ENCODE measurements at regions not wholly inside any gene's neighbourhood (a gene's known extent, or its start where the extent isn't known, plus 50 kb on each side); places are given as distances from the start of the nearest gene placed in this dataset.

DNA sequence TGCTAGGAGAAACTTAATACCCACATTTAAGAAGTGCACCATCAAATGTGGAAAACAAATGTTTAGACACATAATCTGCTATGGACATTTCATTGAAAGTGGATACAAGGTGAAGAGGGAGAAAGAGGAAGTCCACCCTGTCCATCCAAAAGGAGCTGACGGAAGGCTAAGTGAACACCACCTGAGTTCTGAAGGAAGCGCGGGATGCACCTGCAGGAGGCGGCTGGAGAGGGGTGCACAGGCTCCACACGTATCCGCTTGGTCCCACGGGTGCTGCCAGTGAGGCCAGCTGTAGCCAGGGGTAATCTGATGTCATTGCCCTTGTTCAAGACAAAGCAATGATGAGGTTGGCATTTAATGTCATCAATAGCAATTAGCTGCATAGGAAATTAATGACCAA lies 75.9 kb upstream of the TMEM18 start:
- no peak for DNase-seq (ENCODE audit: low spot score)

DNA sequence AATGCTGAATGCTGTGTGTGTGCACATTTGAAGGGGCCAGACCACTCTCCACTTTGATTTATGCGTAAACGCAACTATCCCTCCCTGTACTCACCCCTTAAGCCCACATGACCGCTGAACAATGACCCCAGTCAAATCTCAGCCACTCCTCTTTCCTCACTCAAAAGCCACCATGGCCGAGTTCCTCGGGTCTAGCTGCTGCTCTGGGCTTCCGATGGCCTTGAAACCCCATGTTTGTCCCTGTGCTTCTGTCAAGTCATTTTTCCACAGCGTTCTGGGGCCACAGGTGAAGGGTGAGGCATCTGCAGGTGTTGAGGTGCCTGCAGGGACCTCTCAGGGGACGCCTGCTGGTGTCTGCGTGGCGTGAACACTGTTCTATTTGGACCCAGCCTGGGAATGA lies 74.3 kb upstream of the TMEM18 start:
- no peak for DNase-seq (ENCODE audit: low spot score)

DNA sequence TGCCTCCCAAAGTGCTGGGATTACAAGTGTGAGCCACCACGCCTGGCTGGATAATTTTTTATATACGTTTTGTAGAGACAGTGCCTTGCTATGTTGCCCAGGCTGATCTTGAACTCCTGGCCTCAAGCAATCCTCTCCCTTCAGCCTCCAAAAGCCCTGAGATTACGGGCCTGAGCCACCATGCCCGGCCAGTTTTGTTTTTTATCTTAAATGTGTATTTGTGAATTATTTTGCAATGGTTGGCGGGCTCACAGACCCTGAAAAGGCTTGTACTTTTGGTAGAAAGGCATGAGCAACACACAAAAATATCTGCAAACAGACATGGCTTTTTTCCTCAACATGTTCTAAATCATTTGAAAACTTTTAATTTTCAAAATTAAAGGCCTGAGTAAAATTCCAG lies 73.4 kb upstream of the TMEM18 start:
- DNase-seq (ENCODE audit: low spot score), result no peak

DNA sequence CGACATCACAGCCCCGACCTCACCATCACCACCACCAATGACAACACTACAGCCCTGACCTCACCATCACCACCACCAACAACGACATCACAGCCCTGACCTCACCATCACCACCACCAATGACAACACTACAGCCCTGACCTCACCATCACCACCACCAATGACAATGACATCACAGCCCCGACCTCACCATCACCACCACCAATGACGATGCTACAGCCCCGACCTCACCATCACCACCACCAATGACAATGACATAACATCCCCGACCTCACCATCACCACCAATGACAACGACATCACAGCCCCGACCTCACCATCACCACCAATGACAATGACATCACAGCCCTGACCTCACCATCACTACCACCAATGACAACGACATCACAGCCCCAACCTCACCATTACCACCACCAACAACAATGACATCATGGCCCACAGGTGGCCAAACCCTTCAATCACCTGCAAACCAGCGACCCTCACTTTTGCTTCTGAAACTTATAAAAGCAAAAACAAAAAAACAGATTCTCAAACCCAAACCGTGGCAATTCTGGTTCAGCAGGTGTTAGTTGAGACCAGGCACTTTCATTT lies 70.7 kb upstream of the TMEM18 start:
- DNase-seq (ENCODE audit: low spot score), result no peak

DNA sequence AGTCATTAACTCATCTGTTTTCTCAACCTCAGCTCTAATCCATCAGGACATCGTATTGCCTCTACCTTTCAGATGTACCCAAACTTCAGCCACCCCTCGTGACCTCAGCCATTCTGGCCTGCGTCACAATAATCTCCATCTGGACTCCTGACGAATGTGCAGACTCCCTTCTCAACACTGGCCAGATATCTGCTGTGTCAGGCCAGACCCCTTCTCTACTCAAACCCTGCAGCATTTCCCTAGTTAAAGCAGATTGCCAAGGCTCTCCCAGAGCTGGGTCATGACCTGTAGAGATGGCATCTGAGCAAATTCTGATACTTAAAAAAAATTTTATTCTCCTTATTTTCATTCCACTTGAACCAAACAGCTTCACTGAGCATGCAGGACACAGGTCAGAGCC lies 69.5 kb upstream of the TMEM18 start:
- no peak for DNase-seq (ENCODE audit: low spot score)

DNA sequence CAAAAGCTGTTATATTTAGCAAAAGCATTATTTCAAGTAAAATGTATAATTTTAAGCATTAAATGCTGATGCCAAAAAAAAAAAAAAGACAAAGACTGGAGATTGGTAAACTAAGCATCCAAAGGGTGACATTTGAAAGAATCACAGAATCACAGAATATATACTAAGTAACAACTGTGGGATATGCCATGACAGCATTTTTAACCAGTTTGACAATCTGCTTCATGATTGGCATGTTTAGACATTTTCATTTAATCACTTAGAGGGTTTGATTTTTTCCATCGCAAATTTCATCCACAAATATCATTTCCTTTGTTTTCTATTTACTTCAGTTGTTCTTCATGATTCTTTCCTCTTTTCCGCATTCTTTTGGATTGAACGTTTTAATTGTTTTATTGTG lies 66.9 kb upstream of the TMEM18 start:
- no peak for DNase-seq (ENCODE audit: low spot score)

DNA sequence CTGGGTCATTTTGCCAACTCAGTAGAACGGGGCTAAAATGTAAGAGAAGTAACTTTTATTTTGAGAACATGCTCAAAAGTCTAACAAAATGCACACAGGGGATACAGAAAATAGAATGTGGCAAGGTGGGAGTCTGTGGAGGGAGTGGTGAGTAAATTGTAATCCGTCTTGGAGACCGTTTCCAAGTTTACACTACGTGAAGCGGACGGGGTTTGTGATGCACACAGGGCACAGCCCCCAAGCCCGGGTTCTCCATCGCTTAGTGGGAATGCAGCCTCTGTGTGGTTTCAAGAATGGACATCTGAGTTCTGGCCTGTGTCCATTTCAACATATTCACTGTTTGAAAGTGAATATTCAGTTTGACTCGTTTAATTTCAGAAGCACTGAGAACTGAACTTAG lies 65.0 kb upstream of the TMEM18 start:
- DNase-seq (ENCODE audit: low spot score), result no peak

DNA sequence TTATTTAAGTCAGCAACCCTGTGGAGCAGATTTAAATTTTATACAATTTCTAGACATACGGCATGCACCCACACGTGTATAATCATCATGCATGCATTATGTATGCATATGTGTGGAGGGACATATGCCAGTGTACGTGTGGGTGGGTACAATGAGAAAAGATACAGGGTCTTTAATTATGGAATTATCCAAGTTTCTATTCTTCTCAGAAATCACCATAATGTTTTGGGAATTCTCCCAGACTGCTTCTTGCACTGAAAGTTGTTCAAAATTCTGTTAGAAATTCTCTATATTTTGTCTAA lies 63.9 kb upstream of the TMEM18 start:
- no peak for DNase-seq (ENCODE audit: low spot score)

DNA sequence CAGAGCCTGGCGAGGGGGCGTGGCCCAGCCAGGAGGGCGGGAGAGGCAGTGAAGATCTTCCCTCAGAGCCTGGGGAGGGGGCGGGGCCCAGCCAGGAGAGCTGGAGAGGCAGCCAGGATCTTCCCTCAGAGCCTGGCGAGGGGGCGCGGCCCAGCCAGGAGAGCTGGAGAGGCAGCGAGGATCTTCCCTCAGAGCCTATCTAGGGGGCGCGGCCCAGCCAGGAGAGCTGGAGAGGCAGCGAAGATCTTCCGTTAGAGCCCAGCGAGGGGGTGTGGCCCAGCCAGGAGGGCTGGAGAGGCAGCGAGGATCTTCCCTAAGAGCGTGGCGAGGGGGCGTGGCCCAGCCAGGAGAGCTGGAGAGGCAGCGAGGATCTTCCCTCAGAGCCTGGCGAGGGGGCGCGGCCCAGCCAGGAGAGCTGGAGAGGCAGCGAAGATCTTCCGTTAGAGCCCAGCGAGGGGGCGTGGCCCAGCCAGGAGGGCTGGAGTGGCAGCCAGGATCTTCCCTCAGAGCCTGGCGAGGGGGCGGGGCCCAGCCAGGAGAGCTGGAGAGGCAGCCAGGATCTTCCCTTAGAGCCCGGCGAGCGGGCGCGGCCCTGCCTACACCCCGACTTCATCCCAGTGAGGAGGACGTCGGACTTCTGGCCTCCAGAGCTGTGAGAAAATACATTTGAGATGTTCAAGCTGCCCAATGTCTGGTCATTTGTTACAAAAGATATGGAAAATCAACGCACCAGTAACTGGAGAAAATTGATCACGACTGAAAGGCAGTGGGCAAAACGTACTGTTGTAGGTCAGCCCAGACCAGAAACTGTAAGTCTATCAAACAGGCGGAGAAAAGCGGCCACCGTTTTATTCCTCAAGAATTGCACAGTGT lies 63.4 kb upstream of the TMEM18 start:
- DNase-seq (ENCODE audit: low spot score), result peak; percentile 93

DNA sequence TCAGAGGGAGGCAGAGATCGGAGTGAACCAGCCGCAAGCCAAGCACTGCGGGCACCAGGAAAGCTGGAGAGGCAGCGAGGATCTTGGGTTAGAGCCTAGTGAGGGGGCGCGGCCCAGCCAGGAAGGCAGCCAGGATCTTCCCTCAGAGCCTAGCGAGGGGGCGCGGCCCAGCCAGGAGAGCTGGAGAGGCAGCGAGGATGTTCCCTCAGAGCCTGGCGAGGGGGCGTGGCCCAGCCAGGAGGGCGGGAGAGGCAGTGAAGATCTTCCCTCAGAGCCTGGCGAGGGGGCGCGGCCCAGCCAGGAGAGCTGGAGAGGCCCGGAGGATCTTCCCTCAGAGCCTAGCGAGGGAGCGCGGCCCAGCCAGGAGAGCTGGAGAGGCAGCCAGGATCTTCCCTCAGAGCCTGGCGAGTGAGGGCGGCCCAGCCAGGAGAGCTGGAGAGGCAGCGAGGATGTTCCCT lies 62.7 kb upstream of the TMEM18 start:
- DNase-seq (ENCODE audit: low spot score), result peak; percentile 18

DNA sequence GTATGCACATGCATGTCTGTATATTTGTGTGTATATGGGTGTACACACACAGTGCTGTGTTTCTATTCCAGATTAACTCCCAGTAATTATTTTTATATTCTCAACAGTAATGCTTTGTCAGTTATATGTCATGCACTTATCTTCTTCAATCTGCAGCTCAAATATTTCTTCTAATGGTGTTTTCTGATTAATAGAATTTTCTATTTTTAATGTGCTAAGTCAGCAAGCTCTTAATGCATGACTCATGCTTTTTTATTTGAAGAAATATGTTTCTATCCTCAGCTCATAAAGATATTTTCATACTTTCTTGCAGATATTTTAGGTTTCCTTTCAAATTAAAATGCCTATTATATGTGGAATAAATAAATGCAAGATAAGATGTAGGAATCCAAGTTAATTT lies 59.7 kb upstream of the TMEM18 start:
- no peak for DNase-seq (ENCODE audit: low spot score)

DNA sequence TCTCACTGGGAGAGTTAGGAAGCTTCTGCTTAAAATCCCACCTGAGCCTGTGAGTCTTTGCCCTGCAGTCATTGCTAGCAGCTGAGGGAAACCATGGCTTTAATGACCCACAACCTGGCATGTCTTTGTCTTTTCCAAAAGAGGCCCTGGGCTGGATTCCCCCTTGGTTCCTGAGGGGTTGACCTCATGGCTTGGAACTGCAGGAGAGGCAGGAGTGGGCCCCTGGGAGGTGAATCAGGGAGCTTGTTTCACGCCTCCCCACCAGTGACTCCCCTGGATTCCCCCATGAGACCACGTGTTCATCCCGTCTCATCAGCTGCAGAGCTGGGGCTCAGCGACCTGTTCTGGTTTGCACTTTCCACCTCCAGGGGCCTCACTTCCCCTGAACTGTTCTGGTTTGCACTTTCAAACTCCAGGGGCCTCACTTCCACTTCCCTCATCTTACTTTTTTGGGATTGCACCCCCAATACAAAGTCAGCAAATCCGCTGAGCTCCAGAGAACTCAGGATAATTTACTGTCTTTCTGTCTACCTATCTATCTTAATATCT lies 58.5 kb upstream of the TMEM18 start:
- no peak for DNase-seq (ENCODE audit: low spot score)

DNA sequence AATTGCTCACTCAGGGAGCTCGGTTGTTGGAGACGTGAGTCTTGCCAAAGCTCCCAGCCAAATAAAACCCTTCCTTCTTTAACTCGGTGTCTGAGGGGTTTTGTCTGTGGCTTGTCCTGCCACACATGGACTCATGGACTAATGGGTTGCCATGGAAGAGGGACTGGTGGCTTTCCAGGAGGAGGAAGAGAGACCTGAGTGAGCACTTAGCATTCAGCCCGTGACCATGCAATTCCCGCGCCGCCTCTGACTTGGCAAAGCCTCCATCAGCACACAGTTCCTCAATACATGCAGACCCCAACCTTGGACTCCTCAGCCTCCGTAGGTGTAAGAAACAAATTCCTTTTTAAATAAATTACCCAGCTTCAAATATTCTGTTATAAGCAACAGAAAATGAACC lies 57.3 kb upstream of the TMEM18 start:
- DNase-seq (ENCODE audit: low spot score), result no peak

DNA sequence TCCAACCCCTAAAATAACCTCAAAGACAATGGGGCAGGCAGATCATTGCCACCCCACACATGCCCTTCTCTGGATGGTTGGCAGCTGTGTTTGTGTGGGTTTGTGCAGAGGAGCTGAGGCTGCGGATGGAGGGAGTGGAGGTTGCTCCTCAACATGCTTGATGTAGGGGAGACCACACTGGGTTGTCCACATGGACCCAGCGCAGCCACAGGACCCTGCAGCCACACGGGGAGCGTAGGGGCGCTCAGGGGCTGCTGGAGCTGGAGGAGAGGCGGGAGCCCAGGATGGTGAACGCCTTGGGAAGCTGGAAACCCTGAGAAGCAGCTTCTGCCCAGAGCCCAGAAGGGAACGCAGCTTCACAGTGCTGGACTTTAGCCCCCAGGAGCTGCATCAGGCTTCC lies 56.3 kb upstream of the TMEM18 start:
- DNase-seq (ENCODE audit: low spot score), result no peak

DNA sequence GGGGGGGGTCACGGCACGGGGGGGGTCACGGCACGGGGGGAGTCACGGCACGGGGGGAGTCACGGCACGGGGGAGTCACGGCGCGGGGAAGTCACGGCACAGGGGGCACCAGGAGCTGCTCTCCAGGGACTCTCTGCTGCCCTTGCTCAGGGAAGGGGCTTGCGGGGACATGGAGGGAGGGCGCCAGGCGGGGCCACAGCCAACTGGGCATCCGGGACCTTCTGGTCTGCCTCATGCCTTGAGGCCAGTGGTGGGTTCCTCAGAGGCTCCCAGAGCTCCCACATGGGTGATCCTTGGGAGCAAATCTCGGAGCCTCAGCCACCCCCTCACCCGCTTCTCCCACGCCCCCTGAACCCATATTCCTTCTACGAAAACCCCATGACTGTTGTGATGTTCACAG lies 55.8 kb upstream of the TMEM18 start:
- no peak for DNase-seq (ENCODE audit: low spot score)

DNA sequence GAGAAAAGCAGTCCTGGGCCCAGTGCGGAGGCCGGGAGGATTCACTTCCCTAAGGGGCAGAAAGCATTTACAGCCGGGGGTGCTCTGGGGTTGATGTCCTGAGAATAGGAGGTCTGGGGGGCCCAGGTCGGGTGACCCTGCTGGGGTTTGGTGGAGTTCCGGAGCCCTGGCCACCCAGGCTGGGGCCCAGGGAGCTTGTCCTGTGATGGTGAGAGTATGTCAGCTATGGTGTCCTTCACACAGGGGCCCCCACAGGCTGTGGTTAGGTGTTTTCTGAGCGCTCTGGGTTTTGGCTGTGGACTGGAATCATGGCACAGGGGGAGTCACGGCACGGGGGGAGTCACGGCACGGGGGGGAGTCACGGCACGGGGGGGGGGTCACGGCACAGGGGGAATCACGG lies 54.5 kb upstream of the TMEM18 start:
- DNase-seq (ENCODE audit: low spot score), result no peak

DNA sequence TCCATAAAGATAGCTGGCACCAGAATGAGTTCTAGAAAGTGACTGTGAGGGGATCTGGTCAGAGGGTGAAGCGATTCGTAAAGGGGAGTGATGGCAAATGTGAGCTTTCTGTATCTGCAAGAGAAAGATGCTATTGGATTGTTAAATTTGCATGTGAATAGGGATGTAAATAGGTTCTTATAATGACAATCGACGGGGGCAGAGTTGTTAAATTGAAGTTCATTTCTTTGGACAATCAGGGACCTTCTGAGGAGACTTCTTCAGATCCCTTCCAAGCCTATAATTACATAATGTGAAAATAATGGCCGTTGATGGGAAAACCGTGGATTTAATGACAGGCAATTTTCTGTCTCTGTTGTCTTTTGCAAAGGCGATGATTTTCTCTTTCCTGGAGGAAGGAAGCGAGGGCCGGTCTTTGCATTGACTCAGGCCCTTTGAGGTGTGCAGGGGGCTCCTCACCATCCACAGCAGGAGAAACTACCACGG lies 52.2 kb upstream of the TMEM18 start:
- no peak for DNase-seq (ENCODE audit: low spot score)

DNA sequence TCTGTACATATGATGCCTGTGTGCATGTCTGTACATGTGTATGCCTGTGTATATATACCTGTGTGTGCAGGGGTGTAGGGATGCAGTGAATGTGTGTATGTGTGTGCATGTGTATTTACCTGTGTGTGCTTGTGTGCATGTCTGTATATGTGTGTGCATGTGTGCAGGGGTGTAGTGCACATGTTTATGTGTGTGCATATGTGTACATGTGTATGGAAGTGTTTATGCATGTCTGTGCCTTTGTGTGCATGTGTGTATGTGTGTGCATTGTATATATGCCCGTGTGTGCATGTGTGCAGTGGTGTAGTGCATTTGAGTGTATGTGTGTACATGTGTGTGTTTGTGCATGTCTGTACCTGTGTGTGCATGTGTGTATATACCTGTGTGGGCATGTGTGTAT lies 51.0 kb upstream of the TMEM18 start:
- DNase-seq (ENCODE audit: low spot score), result no peak

DNA sequence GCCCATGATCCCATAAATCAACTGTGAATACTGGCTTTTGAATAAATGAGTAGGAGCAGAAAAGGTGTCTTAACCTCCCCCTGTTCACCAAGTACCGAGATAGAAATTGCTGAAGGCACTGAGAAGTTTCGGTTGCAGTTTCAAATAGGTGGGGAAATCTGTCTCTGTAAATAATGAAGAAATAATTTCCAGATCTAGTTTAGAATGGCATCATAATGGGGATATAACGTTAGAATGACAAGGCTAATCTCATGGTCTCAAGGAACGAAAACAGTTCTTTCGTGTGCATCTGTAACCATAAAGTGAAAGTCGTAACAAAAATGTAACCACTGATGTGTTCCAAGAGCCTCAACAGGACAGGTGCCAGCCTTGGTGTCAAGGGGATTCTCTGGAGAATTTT lies 49.9 kb upstream of the TMEM18 start:
- DNase-seq (ENCODE audit: low spot score), result no peak

All from COLO829 (cell line).